Lower leg skin (tissue), 4 donors: ENCODE measurements at regions not wholly inside any gene's neighbourhood (a gene's known extent, or its start where the extent isn't known, plus 50 kb on each side); places are given as distances from the start of the nearest gene placed in this dataset.

Experiments
- DNase-seq, 2 donors: peaks; one replicate each; pipeline ENCODE4 v3.0.0-alpha.2; 2019; ENCODE audit warnings: low spot score in 2 of 2
- H3K4me3 ChIP-seq: fragments of 200-600 bp; sonication (generic); 2 replicates; pipeline ENCODE4 v1.5.1; 2017; ENCODE audit warnings: mild to moderate bottlenecking, low read depth; ENCODE audit not compliant: poor library complexity, severe bottlenecking
- CTCF ChIP-seq, 3 donors: fragments of 450-650 bp; IDR thresholded peaks; one replicate each; pipeline ENCODE4 v1.5.1; 2016; ENCODE audit warnings: antibody characterized with exemption in 3 of 3, mild to moderate bottlenecking in 3 of 3, moderate library complexity in 2 of 3
- POLR2A ChIP-seq, 2 donors: fragments of 450-650 bp; IDR thresholded peaks; one replicate each; pipeline ENCODE4 v1.6.1; 2016 to 2017; ENCODE audit warnings: antibody characterized with exemption in 2 of 2, mild to moderate bottlenecking in 1 of 2, moderate library complexity in 1 of 2
- WGBS, 2 donors: methylation state at CpG; one replicate each; pipeline ENCODE4 v1.1.5; 2018; 5-methylcytosine and 5-hydroxymethylcytosine counted together
- intact Hi-C: fragments of 100-400 bp; cut with DNase I; formaldehyde crosslinking; loops from one replicate; pipeline ENCODE4 v1.15.0; 2023; ENCODE audit warnings: low total_unique reads

GRCh38 chr3:162206648-162207047 is 710.0 kb downstream of the OTOL1 start:
- WGBS, 2 donors = 83 to 86% methylated on average over 1 of the region's 1 CpG
- TF ChIP-seq CTCF (IDR thresholded peaks at IDR 0.05) (no peak), POLR2A (IDR thresholded peaks at IDR 0.05) (no peak)
- intact Hi-C loops = no loop called here
- DNase-seq = no peak
- H3K4me3 ChIP-seq = no peak overlapping the region

GRCh38 chr3:162211470-162211869 is 714.9 kb downstream of the OTOL1 start:
- no peak for DNase-seq
- intact Hi-C loops = no loop called here
- TF ChIP-seq POLR2A (IDR thresholded peaks at IDR 0.05) (no peak), CTCF (IDR thresholded peaks at IDR 0.05) (no peak)
- H3K4me3 ChIP-seq = no peak overlapping the region

- WGBS, 2 donors = 87 to 88% methylated on average over 2 of the region's 2 CpGs
These were observed 716.6 kb downstream of the OTOL1 start for GRCh38 chr3:162213196-162213595.

GRCh38 chr3:162213956-162214355 is 717.3 kb downstream of the OTOL1 start:
- DNase-seq = no peak
- no peak for TF ChIP-seq POLR2A (IDR thresholded peaks at IDR 0.05)
- TF ChIP-seq CTCF (IDR thresholded peaks at IDR 0.05) = no peak
- intact Hi-C loops = no loop called here
- 77 to 78% methylated on average over 3 of the region's 3 CpGs for WGBS, 2 donors
- no peak overlapping the region for H3K4me3 ChIP-seq

More at GRCh38 chr3:162213196-162213595, 716.6 kb downstream of the OTOL1 start:
- no peak for TF ChIP-seq CTCF (IDR thresholded peaks at IDR 0.05)
- TF ChIP-seq POLR2A (IDR thresholded peaks at IDR 0.05) = no peak
- no peak for DNase-seq
- intact Hi-C loops = no loop called here
- no peak overlapping the region for H3K4me3 ChIP-seq

- no peak overlapping the region for H3K4me3 ChIP-seq
- DNase-seq = no peak
- TF ChIP-seq POLR2A (IDR thresholded peaks at IDR 0.05) = no peak
- no peak for TF ChIP-seq CTCF (IDR thresholded peaks at IDR 0.05)
- intact Hi-C loops = no loop called here
- WGBS, 2 donors = 46 to 56% methylated on average over 1 of the region's 1 CpG
These were observed 721.0 kb downstream of the OTOL1 start for GRCh38 chr3:162217647-162218046.

- 74 to 86% methylated on average over 4 of the region's 4 CpGs for WGBS, 2 donors
- intact Hi-C loops = no loop called here
- DNase-seq = no peak
- H3K4me3 ChIP-seq = no peak overlapping the region
- TF ChIP-seq CTCF (IDR thresholded peaks at IDR 0.05) (no peak), POLR2A (IDR thresholded peaks at IDR 0.05) (no peak)
These were observed 721.9 kb downstream of the OTOL1 start for GRCh38 chr3:162218479-162218878.
